ENCODE measurements at regions not wholly inside any gene's neighbourhood (a gene's known extent, or its start where the extent isn't known, plus 50 kb on each side); places are given as distances from the start of the nearest gene placed in this dataset.
A peak's percentile ranks its signal among the peaks of the same experiment; 100 is the strongest.

- TF ChIP-seq CHD1 (IDR thresholded peaks at IDR 0.05; ENCODE audit: low read depth, low read length): no peak
- TF ChIP-seq MAFK (IDR thresholded peaks at IDR 0.05; ENCODE audit: low read depth, low read length): no peak
- TF ChIP-seq ELK1 (IDR thresholded peaks at IDR 0.05; ENCODE audit: borderline replicate concordance, low read depth, low read length): no peak
- TF ChIP-seq, protein P1, sequence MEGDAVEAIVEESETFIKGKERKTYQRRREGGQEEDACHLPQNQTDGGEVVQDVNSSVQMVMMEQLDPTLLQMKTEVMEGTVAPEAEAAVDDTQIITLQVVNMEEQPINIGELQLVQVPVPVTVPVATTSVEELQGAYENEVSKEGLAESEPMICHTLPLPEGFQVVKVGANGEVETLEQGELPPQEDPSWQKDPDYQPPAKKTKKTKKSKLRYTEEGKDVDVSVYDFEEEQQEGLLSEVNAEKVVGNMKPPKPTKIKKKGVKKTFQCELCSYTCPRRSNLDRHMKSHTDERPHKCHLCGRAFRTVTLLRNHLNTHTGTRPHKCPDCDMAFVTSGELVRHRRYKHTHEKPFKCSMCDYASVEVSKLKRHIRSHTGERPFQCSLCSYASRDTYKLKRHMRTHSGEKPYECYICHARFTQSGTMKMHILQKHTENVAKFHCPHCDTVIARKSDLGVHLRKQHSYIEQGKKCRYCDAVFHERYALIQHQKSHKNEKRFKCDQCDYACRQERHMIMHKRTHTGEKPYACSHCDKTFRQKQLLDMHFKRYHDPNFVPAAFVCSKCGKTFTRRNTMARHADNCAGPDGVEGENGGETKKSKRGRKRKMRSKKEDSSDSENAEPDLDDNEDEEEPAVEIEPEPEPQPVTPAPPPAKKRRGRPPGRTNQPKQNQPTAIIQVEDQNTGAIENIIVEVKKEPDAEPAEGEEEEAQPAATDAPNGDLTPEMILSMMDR (conservative IDR thresholded peaks at IDR 0.05; ENCODE audit: low read depth, low read length): no peak
- TF ChIP-seq SMC3 (IDR thresholded peaks at IDR 0.05; ENCODE audit: low read depth, low read length): no peak
- TF ChIP-seq RAD21 (IDR thresholded peaks at IDR 0.05; ENCODE audit: low read length): no peak
- no peak for TF ChIP-seq CEBPB (IDR thresholded peaks at IDR 0.05; ENCODE audit: low read depth, low read length)
- TF ChIP-seq FOS (IDR thresholded peaks at IDR 0.05; ENCODE audit: low read depth, low read length): no peak
- TF ChIP-seq BHLHE40 (IDR thresholded peaks at IDR 0.05; ENCODE audit: low read depth, low read length): no peak
- no peak for TF ChIP-seq NFE2L2 (IDR thresholded peaks at IDR 0.05; ENCODE audit: low read depth, low read length)
- TF ChIP-seq, protein P2, sequence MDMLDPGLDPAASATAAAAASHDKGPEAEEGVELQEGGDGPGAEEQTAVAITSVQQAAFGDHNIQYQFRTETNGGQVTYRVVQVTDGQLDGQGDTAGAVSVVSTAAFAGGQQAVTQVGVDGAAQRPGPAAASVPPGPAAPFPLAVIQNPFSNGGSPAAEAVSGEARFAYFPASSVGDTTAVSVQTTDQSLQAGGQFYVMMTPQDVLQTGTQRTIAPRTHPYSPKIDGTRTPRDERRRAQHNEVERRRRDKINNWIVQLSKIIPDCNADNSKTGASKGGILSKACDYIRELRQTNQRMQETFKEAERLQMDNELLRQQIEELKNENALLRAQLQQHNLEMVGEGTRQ (IDR thresholded peaks at IDR 0.05; ENCODE audit: low read depth, low read length): no peak
- TF ChIP-seq POLR2A (IDR thresholded peaks at IDR 0.05; ENCODE audit: low read depth, low read length): no peak
- TF ChIP-seq MXI1 (IDR thresholded peaks at IDR 0.05; ENCODE audit: borderline replicate concordance, low read depth, low read length): no peak
- no peak for TF ChIP-seq MAZ (IDR thresholded peaks at IDR 0.05; ENCODE audit: borderline replicate concordance, low read depth, low read length)
- no peak for TF ChIP-seq RCOR1 (IDR thresholded peaks at IDR 0.05; ENCODE audit: insufficient replicate concordance, low read length)
- TF ChIP-seq RFX5 (IDR thresholded peaks at IDR 0.05; ENCODE audit: low read depth, low read length): no peak
- BruUV-seq (replicated peaks): no TSS peak
- Histone ChIP-seq H2AK5ac (ENCODE audit: low read depth, low read length) (no peak overlapping the region), H4K91ac (ENCODE audit: insufficient read depth, low read depth, low read length) (no peak overlapping the region), H3K9me3 (ENCODE audit: control insufficient read depth, insufficient read depth, low read length) (no peaks in the 10 kb centered on the region), H4K5ac (ENCODE audit: low read depth, low read length) (no peak overlapping the region), H3K9me1 (ENCODE audit: insufficient read depth, low read length) (peaks cover 6% of the 10 kb centered on the region), H3K4me2 (ENCODE audit: low read depth, low read length) (no peak overlapping the region), H3K56ac (ENCODE audit: extremely low read depth, insufficient read depth, low read length) (no peak overlapping the region), H3K4ac (ENCODE audit: low read depth, low read length) (no peak overlapping the region), H3K4me3 (ENCODE audit: insufficient read depth, low read depth, low read length) (no peak overlapping the region), H2BK15ac (ENCODE audit: low read depth, low read length) (no peak overlapping the region), H3K27me3 (ENCODE audit: control insufficient read depth, insufficient read depth, low read length) (no peaks in the 10 kb centered on the region), H3K14ac (replicated peaks; ENCODE audit: low read depth, low read length) (no peak overlapping the region), H3K79me1 (ENCODE audit: low read depth in 1 of 2, low read length in 2 of 2) (no peaks in the 10 kb centered on the region), H2BK20ac (ENCODE audit: low read depth, low read length) (no peak overlapping the region), H3K23ac (ENCODE audit: low read depth, low read length) (no peak overlapping the region), H2AFZ (replicated peaks; ENCODE audit: low read length, poor library complexity) (no peak overlapping the region), H3K27ac (ENCODE audit: insufficient read depth, low read length) (no peak overlapping the region), H3K4me1 (ENCODE audit: control insufficient read depth, insufficient read depth, low read length) (peaks cover 2% of the 10 kb centered on the region; the same call in 1 of the 2 replicates), H2BK5ac (ENCODE audit: low read depth, low read length, poor library complexity, severe bottlenecking) (no peak overlapping the region), H3K36me3 (ENCODE audit: control insufficient read depth, insufficient read depth, low read length) (no peaks in the 10 kb centered on the region), H3K18ac (ENCODE audit: low read depth, low read length) (no peak overlapping the region), H4K20me1 (ENCODE audit: insufficient read depth, low read length) (no peaks in the 10 kb centered on the region), H2BK120ac (ENCODE audit: low read depth, low read length) (no peak overlapping the region), H2AK9ac (replicated peaks; ENCODE audit: low read depth, low read length, poor library complexity) (no peak overlapping the region), H4K8ac (ENCODE audit: low read depth in 2 of 2, low read length in 2 of 2) (no peak overlapping the region), H3K9ac (ENCODE audit: low read depth, low read length) (no peak overlapping the region)
- intact Hi-C loops (cut with micrococcal nuclease): no loop called here
- dilution Hi-C loops (cut with HindIII; ENCODE audit: low sequenced_read_pairs, unreplicated experiment): no loop called here
- DNase-seq (peak; percentile 22), ATAC-seq (ENCODE audit: low read depth) (no peak)
- ChIA-PET CTCF (no interaction called here), POLR2A (ENCODE audit: unreplicated experiment) (no interaction called here)
- in situ Hi-C loops (cut with MboI; ENCODE audit: low sequenced_read_pairs): no loop called here
Measured at GRCh38 chr3:31008994-31009393, 114.5 kb upstream of the GADL1 start.

Measured in IMR-90 (cell line).